NCI-H82 (cell line): ENCODE measurements at regions not wholly inside any gene's neighbourhood (a gene's known extent, or its start where the extent isn't known, plus 50 kb on each side); places are given as distances from the start of the nearest gene placed in this dataset.
A peak's percentile ranks its signal among the peaks of the same experiment; 100 is the strongest.

Source experiments
- DNase-seq: peaks from one replicate; lab custom pipeline; 2025; lab: John Stamatoyannopoulos, UW

DNA sequence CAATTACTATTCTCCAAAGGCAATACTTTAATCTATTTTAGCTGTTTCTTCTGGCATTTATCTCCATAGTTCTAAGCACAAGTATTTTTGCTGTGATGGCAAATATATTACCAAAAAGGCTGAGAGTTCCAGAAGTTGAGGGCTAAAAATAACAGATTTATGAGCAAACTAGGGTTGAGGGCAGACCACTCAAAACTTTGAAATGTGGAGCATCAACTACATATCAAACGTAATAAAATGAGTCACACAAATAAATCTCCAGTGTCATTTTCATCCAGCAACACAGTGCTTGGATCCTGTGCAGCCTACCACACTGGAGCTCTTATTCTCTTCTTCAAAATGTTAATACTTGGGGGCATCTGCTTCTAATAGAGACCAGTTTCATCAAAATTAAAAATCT lies 163.9 kb downstream of the HS3ST1 start:
- no peak for DNase-seq

GRCh38 chr4:11264346-11264745 lies 164.3 kb downstream of the HS3ST1 start:
- no peak for DNase-seq

DNA sequence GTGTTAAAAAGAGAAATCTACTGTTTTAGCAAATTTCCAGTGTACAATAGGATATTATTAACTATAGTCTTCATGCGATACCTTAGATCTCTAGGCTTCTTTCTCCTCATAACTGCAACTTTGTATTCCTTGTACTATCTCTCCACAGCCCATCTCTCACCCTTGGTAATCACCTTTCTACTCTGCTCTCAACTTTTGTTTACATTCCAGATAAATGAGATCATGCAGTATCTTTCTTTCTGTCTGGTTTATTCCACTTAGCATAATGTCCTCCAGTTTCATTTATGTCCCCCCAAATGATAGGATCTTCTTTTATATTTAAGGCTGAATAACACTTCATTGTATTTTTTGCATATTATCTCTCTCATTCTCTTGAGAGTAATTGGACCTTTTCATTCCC lies 165.5 kb downstream of the HS3ST1 start:
- DNase-seq, result no peak

GRCh38 chr4:11261066-11261850 lies 167.4 kb downstream of the HS3ST1 start:
- no peak for DNase-seq

DNA sequence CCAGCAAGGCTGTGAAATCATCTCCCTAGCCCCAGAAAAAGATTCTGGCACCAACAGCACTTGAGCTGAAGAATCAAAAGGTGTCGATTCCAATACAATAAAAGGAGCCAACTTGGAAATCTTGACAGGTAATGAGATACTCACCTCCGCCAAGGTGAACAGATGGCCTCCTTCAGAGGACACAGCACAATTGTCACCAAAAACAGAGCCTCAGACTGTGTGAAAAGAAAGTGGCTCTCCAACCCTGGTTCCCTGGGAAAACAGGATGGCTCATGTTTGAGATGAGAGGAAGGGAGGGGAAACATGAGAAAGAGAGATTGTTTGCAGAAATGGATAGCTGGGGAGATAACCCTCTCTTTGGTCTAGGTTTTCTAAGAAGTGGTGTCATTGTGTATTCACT lies 168.9 kb downstream of the HS3ST1 start:
- no peak for DNase-seq

DNA sequence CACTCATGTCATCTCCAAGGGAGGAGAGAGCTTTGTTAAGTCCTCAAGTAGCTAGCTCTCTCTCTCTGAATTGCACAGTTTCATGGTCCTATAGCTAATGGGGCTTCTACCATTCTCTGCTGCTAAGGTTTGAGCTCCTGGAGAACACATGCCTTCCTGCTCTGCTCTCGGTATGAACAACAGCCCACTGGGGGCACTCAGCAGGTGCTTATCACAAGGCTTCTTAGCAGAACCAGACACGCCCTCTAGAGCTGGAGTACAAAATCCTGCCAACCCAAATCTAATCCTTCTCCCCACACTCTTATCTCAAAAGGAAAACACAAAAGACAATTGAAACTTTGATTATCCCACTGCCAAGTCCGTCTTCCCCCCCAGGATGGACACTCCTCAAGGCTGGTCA lies 176.5 kb downstream of the HS3ST1 start:
- no peak for DNase-seq

DNA sequence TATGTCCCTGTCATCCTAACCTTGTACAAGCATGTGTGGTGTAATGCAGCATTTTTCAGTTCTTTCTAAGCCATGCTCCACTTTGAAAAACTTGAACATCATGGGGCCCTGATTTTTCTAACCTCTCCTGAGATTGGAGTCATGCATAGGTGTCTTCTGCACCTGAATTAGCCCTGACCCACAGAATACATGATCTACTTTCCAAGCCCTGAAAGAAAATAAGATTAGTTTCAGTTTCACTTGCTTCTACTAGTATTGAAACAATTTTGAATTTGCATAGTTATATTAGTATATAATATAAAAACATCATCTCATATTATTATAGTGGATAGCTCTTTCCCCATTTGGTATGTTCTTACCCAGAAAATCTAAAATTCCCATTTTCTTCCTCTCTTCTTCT lies 178.2 kb downstream of the HS3ST1 start:
- DNase-seq, result no peak

DNA sequence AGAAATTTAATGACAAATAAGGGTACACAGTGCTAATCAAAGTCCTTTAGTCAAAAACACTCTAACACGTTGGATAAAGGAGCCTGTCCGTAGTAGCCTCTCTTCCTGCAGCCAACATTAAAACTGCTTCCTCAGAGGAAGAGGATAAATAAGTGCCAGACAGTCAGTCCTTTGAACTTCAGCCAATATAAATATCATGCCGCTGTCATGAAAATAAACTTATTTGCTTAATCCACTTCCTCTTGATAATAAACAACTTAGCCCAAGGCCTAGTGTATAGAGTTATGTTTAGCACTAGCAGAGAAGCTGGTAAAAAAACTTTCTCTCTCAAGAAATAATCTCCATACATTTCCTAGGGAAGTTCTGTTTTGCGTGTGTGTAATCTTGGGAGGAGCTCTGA lies 196.7 kb downstream of the HS3ST1 start:
- no peak for DNase-seq

DNA sequence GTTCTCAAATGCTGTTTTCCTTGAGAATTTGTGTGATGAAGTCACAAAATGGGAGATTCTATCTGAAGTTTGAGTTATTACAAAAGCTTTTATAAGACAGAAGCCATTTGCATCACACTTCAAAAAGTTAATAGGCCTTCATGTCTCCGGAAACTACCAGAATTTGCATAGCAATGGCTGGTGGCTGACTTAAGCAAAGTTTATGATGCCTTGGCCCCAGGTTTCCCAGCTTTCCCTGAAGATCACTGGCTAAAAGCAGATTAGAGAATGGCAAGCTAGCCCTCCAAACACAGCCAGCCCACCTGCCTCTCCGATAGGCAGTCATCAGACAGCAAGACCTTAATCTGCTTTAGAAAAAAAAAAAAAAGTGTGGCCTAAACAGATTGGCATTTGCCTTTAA lies 197.8 kb downstream of the HS3ST1 start:
- peak; percentile 66 for DNase-seq

DNA sequence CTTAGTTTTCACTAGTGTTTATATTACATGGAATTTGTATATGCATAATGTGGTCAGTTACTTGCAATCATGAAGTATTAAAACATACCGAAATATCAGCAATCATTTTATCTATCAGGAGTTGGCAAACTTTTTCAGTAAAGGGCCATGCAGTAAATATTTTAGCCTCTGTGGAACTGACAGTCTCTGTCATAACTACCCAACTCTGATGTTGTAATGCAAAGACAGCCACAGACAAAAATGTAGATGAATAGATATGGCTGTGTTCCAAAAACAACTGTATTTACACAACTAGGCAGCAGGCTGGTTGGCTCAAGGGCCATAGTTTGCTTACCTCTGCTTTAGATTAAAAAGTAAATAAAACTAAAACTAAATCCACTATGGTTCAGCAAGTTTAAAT lies 200.2 kb downstream of the HS3ST1 start:
- no peak for DNase-seq

DNA sequence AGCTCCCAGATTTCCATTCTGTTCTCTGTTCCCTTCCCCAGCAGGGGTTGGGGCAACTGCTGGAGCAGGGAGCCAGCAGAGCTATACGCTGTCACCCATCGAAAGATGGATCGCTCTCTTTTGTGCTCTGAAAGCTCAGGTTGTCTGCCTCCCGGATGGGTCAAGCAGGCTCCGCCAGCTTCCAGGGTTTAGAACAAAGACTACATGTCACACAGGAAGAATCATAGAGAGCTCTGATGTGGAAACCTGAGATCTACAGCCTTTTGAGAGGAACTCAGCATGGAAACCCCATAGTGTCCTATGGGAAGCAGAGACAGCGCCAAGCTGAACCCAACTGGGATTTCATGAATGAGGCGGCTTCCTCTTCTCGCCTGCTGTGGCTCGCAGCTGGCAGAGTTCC lies 205.4 kb downstream of the HS3ST1 start:
- DNase-seq, result no peak

DNA sequence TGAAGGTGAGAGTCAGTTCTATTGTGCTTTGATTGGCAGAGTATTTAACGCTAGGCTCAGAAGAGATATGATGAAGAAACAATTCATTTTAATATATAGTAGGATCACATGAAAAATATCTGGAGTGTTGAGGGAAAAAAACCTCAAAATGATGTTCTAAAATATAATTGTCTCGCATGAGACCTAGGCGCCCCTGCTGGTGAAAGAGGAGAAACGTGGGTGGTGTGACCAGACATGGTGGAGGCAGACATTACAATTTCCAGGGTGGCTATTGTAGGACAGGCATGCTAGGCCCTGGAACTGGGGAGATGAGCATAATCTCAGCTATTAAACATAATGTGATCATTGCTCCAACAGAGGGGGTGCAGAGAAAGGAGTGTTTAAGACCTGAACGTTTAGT lies 210.0 kb downstream of the HS3ST1 start:
- no peak for DNase-seq

DNA sequence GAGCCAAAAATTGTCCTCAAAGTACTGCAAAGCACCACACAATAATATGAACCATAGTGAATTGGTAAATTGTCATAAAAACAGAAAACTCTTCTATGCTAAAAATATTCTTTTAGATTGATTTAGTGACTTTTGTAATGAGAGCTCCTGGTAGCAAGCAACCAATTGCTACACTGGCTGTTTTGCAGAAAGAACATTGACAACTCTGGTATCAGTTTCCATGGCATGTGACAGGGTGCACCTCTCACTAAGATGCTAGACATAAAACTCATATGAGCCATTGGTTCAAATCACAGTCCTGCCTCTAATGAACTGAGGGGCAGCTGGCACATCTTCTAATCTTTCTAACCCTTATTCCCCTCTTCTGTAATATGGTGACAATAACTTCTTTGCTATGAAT lies 212.2 kb downstream of the HS3ST1 start:
- DNase-seq, result no peak

DNA sequence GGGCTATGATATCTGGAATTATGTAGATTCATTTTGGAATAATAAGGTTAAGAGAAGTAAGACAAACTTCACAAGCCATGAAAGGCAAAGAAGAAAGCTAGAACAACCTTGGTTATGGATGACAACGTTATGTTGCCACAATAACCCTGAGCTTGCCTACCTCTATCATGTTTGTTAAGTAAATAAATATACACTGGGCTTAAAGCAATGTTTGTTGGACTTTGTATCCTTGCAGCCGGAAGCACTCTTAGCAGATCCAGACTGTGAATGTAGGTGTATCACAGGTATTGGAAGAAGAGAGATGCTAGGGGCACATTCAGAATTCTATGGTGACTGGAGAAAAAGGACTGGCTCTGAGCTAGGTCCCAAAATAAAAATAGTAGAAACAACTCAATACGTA lies 214.4 kb downstream of the HS3ST1 start:
- DNase-seq, result no peak

DNA sequence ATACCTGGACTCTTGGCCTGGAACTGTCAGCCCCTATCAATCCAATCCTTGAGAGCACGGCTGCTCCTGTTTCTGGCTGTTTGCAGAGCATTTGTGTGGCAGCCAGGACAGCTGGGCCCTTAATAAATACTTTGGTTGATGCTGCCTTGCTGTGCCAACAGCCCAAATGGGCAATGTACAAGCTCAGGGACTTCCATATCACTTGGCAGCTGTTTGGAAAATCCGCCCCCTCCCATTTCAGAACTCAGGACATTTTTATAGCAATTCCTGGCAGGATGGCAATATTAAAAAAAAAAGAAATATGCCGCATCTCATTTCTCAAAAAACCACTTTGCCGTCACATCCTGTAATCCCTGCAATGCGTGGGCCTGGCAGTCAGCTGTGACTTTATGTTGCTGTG lies 218.9 kb downstream of the HS3ST1 start:
- no peak for DNase-seq

DNA sequence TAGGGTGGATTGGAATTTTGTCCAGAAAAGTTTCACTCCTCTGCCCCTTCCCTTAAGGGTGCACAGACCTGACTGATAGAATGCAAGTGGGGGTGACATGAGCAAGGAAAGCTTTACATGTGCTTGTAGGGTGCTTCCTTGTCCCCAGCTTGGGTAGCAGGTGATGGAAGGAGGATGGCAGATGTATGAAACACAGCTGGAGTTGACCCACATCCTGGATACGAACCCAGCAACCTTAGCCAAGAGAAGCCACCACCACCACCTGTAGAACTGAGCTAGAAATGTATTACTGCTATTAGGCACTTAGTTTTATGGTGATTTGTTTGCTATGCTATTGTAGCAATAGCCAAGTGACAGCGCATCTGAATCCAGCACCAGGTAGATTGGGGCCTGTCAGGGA lies 227.4 kb downstream of the HS3ST1 start:
- no peak for DNase-seq

DNA sequence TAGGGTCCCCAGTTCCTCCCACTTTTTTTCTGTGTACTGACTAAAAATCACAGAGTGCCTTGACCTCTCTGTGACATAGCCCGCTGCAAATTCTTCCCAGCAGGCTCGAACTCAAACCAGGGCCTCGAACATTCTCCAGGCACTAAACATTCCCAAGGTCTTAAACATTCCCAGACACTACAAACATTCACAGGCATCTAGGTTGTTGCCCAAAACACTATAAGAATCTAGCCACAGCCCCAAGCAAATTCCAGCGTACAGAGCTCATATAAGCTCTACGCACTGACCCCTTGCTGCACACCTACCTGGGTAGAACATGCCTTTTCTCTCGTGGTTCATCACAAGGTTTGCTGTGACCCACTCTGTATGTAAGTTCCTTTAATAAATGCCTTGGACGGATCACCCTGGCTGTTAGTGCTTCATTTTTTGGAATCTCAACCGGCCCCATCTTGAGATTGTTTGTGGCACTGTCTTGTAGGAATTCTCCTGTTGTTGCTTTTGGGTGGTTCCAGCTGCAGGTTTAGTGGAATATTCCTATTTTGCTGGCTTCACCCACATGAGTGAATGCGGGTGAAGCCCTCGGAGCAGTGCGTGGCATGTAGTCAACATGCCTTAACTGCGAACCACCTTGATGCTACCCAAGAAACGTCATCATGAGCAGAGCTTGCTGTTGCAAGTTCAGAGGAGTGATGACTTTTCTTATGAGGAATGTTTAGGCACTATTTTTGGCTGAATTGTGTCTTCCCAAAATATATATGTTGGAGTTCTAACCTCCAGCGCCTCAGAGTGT lies 230.0 kb downstream of the HS3ST1 start:
- no peak for DNase-seq

- no peak for DNase-seq
Measured at GRCh38 chr4:11197631-11198341, 230.9 kb downstream of the HS3ST1 start.

- no peak for DNase-seq
Measured at GRCh38 chr4:11196927-11197522, 231.7 kb downstream of the HS3ST1 start.

DNA sequence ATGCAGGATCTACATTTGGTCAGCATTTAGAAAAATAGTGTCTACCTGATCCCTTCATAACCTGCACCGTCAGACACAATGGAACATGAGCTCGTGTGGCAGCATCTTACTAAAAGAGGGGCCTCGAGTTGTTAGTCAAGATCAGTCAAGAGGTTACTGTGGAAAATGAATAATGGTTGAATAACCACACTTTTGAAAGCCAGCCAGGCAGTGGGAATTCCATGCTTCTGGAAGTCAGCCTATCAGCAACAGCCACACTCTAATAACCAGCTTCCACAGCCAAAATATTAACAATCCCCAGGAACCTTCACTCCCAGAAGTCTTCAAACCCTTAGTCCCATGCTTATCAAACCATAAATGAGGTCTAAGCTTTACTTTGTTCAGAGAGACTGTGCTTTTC lies 234.3 kb downstream of the HS3ST1 start:
- DNase-seq, result no peak

GRCh38 chr4:11189756-11190155 lies 238.9 kb downstream of the HS3ST1 start:
- no peak for DNase-seq

DNA sequence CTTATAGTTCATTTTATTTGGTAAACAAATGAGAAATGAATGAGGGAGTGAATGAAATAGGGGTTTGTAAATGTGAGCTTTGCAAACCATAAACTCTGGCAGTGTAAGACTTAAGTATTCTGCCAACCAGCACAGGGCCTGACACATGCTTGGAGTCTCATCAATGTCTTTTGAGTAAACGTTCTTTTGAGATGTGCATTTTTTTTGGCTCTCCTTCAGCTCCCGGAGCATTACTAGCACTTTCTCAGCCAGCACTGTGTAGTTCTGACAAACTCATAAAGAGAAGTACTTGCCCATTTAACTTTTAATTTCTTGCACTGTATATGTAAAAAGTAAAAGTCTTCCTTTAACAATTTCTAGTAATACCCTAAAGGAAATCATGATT lies 245.3 kb downstream of the HS3ST1 start:
- no peak for DNase-seq
